GM18511 (cell line): ENCODE measurements at regions not wholly inside any gene's neighbourhood (a gene's known extent, or its start where the extent isn't known, plus 50 kb on each side); places are given as distances from the start of the nearest gene placed in this dataset.

Experiments
- ATAC-seq: cut with Tn5 transposase; IDR thresholded peaks from one replicate; pipeline ENCODE4 v1.9.1; 2021; ENCODE audit warnings: mild to moderate bottlenecking, moderate library complexity; ENCODE audit not compliant: unreplicated experiment

GRCh38 chr4:160772668-160773067 lies 1391.1 kb downstream of the FSTL5 start:
- ATAC-seq = no peak

GRCh38 chr4:160795216-160795615 lies 1368.6 kb downstream of the FSTL5 start:
- ATAC-seq = no peak

GRCh38 chr4:160808174-160808573 lies 1355.6 kb downstream of the FSTL5 start:
- no peak for ATAC-seq

- no peak for ATAC-seq
Measured at GRCh38 chr4:160809576-160809975, 1354.2 kb downstream of the FSTL5 start.

GRCh38 chr4:160810424-160810823 lies 1353.4 kb downstream of the FSTL5 start:
- no peak for ATAC-seq

- ATAC-seq = no peak
Measured at GRCh38 chr4:160810941-160811340, 1352.9 kb downstream of the FSTL5 start.

- no peak for ATAC-seq
Measured at GRCh38 chr4:160811956-160812355, 1351.8 kb downstream of the FSTL5 start.

- ATAC-seq = no peak
Measured at GRCh38 chr4:160814726-160815125, 1349.1 kb downstream of the FSTL5 start.

- ATAC-seq = no peak
Measured at GRCh38 chr4:160818571-160818970, 1345.2 kb downstream of the FSTL5 start.

- no peak for ATAC-seq
Measured at GRCh38 chr4:160819791-160820190, 1344.0 kb downstream of the FSTL5 start.

- ATAC-seq = no peak
Measured at GRCh38 chr4:160824481-160824880, 1339.3 kb downstream of the FSTL5 start.

GRCh38 chr4:160825644-160826338 lies 1338.0 kb downstream of the FSTL5 start:
- no peak for ATAC-seq

- ATAC-seq = no peak
Measured at GRCh38 chr4:160826339-160826679, 1337.5 kb downstream of the FSTL5 start.

- ATAC-seq = no peak
Measured at GRCh38 chr4:160831165-160831922, 1332.5 kb downstream of the FSTL5 start.

- ATAC-seq = no peak
Measured at GRCh38 chr4:160835789-160836188, 1328.0 kb downstream of the FSTL5 start.

- ATAC-seq = no peak
Measured at GRCh38 chr4:160836431-160836830, 1327.4 kb downstream of the FSTL5 start.

GRCh38 chr4:160846121-160846520 lies 1317.7 kb downstream of the FSTL5 start:
- ATAC-seq = no peak

GRCh38 chr4:160847228-160847627 lies 1316.6 kb downstream of the FSTL5 start:
- no peak for ATAC-seq

GRCh38 chr4:160848489-160848888 lies 1315.3 kb downstream of the FSTL5 start:
- ATAC-seq = no peak

- ATAC-seq = no peak
Measured at GRCh38 chr4:160848901-160849760, 1314.7 kb downstream of the FSTL5 start.

GRCh38 chr4:160864253-160864652 lies 1299.5 kb downstream of the FSTL5 start:
- no peak for ATAC-seq

- ATAC-seq = no peak
Measured at GRCh38 chr4:160869899-160870298, 1293.9 kb downstream of the FSTL5 start.
